Body of pancreas (tissue), 4 donors: ENCODE measurements at regions not wholly inside any gene's neighbourhood (a gene's known extent, or its start where the extent isn't known, plus 50 kb on each side); places are given as distances from the start of the nearest gene placed in this dataset.

Source experiments
- POLR2A ChIP-seq, 3 donors: fragments of 450-650 bp; IDR thresholded peaks; one replicate each; pipeline ENCODE4 v1.6.1; 2016; ENCODE audit warnings: antibody characterized with exemption in 3 of 3, mild to moderate bottlenecking in 2 of 3
- TF ChIP-seq, protein P1 (sequence below), 7 experiments: fragments of 450-650 bp in 4 of 7; fragments of 200-600 bp in 3 of 7; sonication (generic) in 3 of 7; IDR thresholded peaks; one replicate each; pipeline ENCODE4 v1.5.1; 2016 to 2019; ENCODE audit warnings: antibody characterized with exemption in 7 of 7

DNA sequence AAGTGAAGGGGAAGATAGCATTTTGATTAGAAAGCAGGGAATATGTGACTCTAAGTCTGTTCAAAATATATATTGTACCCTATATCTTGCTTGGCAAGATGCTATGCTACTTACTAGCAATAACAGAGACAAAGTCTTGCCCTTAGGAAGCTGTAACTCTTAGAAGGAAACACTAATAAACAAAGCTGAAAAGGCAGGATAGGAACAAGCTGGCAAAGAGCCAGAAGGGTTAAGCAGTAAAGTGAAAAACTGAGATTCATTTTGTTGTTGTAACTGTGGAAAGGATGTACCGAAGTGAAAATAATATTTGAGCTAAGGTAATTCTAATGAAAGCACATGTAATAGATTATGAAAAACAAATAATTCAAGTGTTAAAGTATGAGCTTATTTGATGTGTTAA, 527.1 kb upstream of the FLRT2 start:
- TF ChIP-seq, protein P1, sequence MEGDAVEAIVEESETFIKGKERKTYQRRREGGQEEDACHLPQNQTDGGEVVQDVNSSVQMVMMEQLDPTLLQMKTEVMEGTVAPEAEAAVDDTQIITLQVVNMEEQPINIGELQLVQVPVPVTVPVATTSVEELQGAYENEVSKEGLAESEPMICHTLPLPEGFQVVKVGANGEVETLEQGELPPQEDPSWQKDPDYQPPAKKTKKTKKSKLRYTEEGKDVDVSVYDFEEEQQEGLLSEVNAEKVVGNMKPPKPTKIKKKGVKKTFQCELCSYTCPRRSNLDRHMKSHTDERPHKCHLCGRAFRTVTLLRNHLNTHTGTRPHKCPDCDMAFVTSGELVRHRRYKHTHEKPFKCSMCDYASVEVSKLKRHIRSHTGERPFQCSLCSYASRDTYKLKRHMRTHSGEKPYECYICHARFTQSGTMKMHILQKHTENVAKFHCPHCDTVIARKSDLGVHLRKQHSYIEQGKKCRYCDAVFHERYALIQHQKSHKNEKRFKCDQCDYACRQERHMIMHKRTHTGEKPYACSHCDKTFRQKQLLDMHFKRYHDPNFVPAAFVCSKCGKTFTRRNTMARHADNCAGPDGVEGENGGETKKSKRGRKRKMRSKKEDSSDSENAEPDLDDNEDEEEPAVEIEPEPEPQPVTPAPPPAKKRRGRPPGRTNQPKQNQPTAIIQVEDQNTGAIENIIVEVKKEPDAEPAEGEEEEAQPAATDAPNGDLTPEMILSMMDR (IDR thresholded peaks at IDR 0.05): no peak
- TF ChIP-seq POLR2A (IDR thresholded peaks at IDR 0.05): no peak
